IMR-90 (cell line): ENCODE measurements at regions not wholly inside any gene's neighbourhood (a gene's known extent, or its start where the extent isn't known, plus 50 kb on each side); places are given as distances from the start of the nearest gene placed in this dataset.

Experiments
- ATAC-seq: fragments of 200-7000 bp; cut with Tn5 transposase; 2 replicates; pipeline ENCODE4 v1.9.1; 2020; ENCODE audit warnings: low read depth, mild to moderate bottlenecking, moderate library complexity
- BruUV-seq: library from RNA; stranded (reverse); fragments of 400-500 nt; replicated peaks from 2 replicates; lab custom pipeline; 2021; lab: Mats Ljungman, UMichigan
- CTCF ChIA-PET: fragments of 300-600 bp; formaldehyde crosslinking; extraction: SDS; loops from one replicate; lab custom pipeline; 2021; ENCODE audit warnings: antibody characterized with exemption; lab: Yijun Ruan, JAX
- POLR2A ChIA-PET: fragments of 300-600 bp; sonication (Branson Sonifier 250); formaldehyde crosslinking; loops from one replicate; lab custom pipeline; 2022; ENCODE audit warnings: antibody characterized with exemption; ENCODE audit not compliant: unreplicated experiment; lab: Charles Lee
- DNase-seq: peaks from one replicate; pipeline ENCODE4 v3.0.0; 2013
- H2AFZ ChIP-seq: replicated peaks from 2 replicates; pipeline ENCODE3; 2013; ENCODE audit warnings: low read length, mild to moderate bottlenecking; ENCODE audit not compliant: poor library complexity
- H2AK5ac ChIP-seq: 2 replicates; pipeline ENCODE4 v1.6.1; 2013; ENCODE audit warnings: low read depth, low read length, inconsistent platforms
- H2AK9ac ChIP-seq: replicated peaks from 2 replicates; pipeline ENCODE3; 2013; ENCODE audit warnings: mild to moderate bottlenecking, low read depth, low read length, moderate library complexity; ENCODE audit not compliant: poor library complexity
- H2BK120ac ChIP-seq: 2 replicates; pipeline ENCODE4 v1.6.1; 2013; ENCODE audit warnings: low read depth, low read length, inconsistent platforms
- H2BK15ac ChIP-seq: 3 replicates; pipeline ENCODE4 v1.6.1; 2013; ENCODE audit warnings: low read depth, low read length, inconsistent platforms
- H2BK20ac ChIP-seq: 2 replicates; pipeline ENCODE4 v1.6.1; 2013; ENCODE audit warnings: low read depth, mild to moderate bottlenecking, inconsistent platforms, low read length, moderate library complexity
- H2BK5ac ChIP-seq: 2 replicates; pipeline ENCODE4 v1.6.1; 2013; ENCODE audit warnings: mild to moderate bottlenecking, low read depth, low read length, inconsistent platforms; ENCODE audit not compliant: poor library complexity, severe bottlenecking
- H3K14ac ChIP-seq: replicated peaks from 2 replicates; pipeline ENCODE4 v1.6.1; 2013; ENCODE audit warnings: low read depth, low read length, inconsistent platforms
- H3K18ac ChIP-seq: 2 replicates; pipeline ENCODE4 v1.6.1; 2013; ENCODE audit warnings: low read depth, low read length, control low read depth
- H3K23ac ChIP-seq: 2 replicates; pipeline ENCODE4 v1.6.1; 2013; ENCODE audit warnings: low read depth, low read length, inconsistent platforms
- H3K27ac ChIP-seq: 2 replicates; pipeline ENCODE4 v1.5.1; 2013; ENCODE audit warnings: mild to moderate bottlenecking, control low read depth, low read length; ENCODE audit not compliant: insufficient read depth
- H3K27me3 ChIP-seq: 2 replicates; pipeline ENCODE4 v1.6.1; 2013; ENCODE audit warnings: low read length; ENCODE audit not compliant: control insufficient read depth, insufficient read depth
- H3K36me3 ChIP-seq: 2 replicates; pipeline ENCODE4 v1.6.1; 2013; ENCODE audit warnings: low read length, mixed read lengths; ENCODE audit not compliant: control insufficient read depth, insufficient read depth
- H3K4ac ChIP-seq: 2 replicates; pipeline ENCODE4 v1.6.1; 2013; ENCODE audit warnings: low read depth, low read length, inconsistent platforms
- H3K4me1 ChIP-seq: 2 replicates; pipeline ENCODE4 v1.6.1; 2013; ENCODE audit warnings: low read length, mixed read lengths; ENCODE audit not compliant: control insufficient read depth, insufficient read depth
- H3K4me2 ChIP-seq: 2 replicates; pipeline ENCODE4 v1.6.1; 2013; ENCODE audit warnings: low read depth, mild to moderate bottlenecking, control low read depth, low read length, moderate library complexity
- H3K4me3 ChIP-seq: 2 replicates; pipeline ENCODE4 v1.5.1; 2013; ENCODE audit warnings: low read depth, mild to moderate bottlenecking, control low read depth, low read length, moderate library complexity; ENCODE audit not compliant: insufficient read depth
- H3K56ac ChIP-seq: 2 replicates; pipeline ENCODE4 v1.6.1; 2013; ENCODE audit warnings: low read length, inconsistent platforms; ENCODE audit not compliant: insufficient read depth; ENCODE audit errors: extremely low read depth
- H3K79me1 ChIP-seq, 2 experiments: 2 replicates each; pipeline ENCODE4 v1.6.1; 2013; ENCODE audit warnings: low read length in 2 of 2, inconsistent platforms in 1 of 2, low read depth in 1 of 2
- H3K9ac ChIP-seq: 2 replicates; pipeline ENCODE4 v1.6.1; 2013; ENCODE audit warnings: low read depth, low read length, control low read depth
- H3K9me1 ChIP-seq: 2 replicates; pipeline ENCODE4 v1.6.1; 2013; ENCODE audit warnings: low read length, inconsistent platforms; ENCODE audit not compliant: insufficient read depth
- H3K9me3 ChIP-seq: 2 replicates; pipeline ENCODE4 v1.6.1; 2013; ENCODE audit warnings: low read length; ENCODE audit not compliant: control insufficient read depth, insufficient read depth
- H4K20me1 ChIP-seq: 2 replicates; pipeline ENCODE4 v1.6.1; 2013; ENCODE audit warnings: low read length, inconsistent platforms; ENCODE audit not compliant: insufficient read depth
- H4K5ac ChIP-seq: 2 replicates; pipeline ENCODE4 v1.6.1; 2013; ENCODE audit warnings: mild to moderate bottlenecking, low read depth, low read length, control low read depth
- H4K8ac ChIP-seq, 2 experiments: 2 replicates each; pipeline ENCODE4 v1.6.1; 2013; ENCODE audit warnings: low read depth in 2 of 2, low read length in 2 of 2, control low read depth in 1 of 2, inconsistent platforms in 1 of 2
- H4K91ac ChIP-seq: 2 replicates; pipeline ENCODE4 v1.6.1; 2013; ENCODE audit warnings: low read depth, low read length, inconsistent platforms; ENCODE audit not compliant: insufficient read depth
- ELK1 ChIP-seq: fragments of 150-350 bp; IDR thresholded peaks from 2 replicates; pipeline ENCODE4 v1.6.1; 2016; ENCODE audit warnings: low read depth, mild to moderate bottlenecking, low read length, moderate library complexity, borderline replicate concordance
- POLR2A ChIP-seq: IDR thresholded peaks from 2 replicates; pipeline ENCODE4 v1.6.1; 2012; ENCODE audit warnings: mild to moderate bottlenecking, low read depth, low read length
- RCOR1 ChIP-seq: IDR thresholded peaks from 2 replicates; pipeline ENCODE4 v1.6.1; 2012; ENCODE audit warnings: mild to moderate bottlenecking, low read length, improper control_type of control experiment; ENCODE audit not compliant: insufficient replicate concordance
- USF2 ChIP-seq: fragments of 150-350 bp; IDR thresholded peaks from 2 replicates; pipeline ENCODE4 v1.6.1; 2017; ENCODE audit warnings: mild to moderate bottlenecking, antibody characterized with exemption, low read length, low read depth
- WGBS, 2 experiments: methylation state at CpG; one replicate each; pipeline versions ENCODE4 v1.1.5 to v1.1.7; 2013; ENCODE audit warnings: missing lambda C conversion rate in 2 of 2; ENCODE audit not compliant: insufficient read length in 1 of 2; ENCODE audit errors: extremely low coverage in 2 of 2; 5-methylcytosine and 5-hydroxymethylcytosine counted together
- dilution Hi-C: fragments of 300-500 bp; cut with HindIII; formaldehyde crosslinking; loops from one replicate; pipeline ENCODE4 v1.14.3; 2018; ENCODE audit warnings: low sequenced_read_pairs; ENCODE audit not compliant: unreplicated experiment
- in situ Hi-C: fragments of 300-500 bp; cut with MboI; formaldehyde crosslinking; loops from 3 replicates; pipeline ENCODE4 v1.14.3; 2019; ENCODE audit warnings: low sequenced_read_pairs, inconsistent platforms, mixed read lengths
- intact Hi-C: fragments of 100-400 bp; cut with micrococcal nuclease; formaldehyde crosslinking; loops from 2 replicates; pipeline ENCODE4 v1.10.0; 2022

GRCh38 chr2:200189964-200190363 lies 116.5 kb upstream of the SPATS2L start:
- no peak overlapping the region for H3K56ac ChIP-seq
- dilution Hi-C loops (no loop called here), in situ Hi-C loops (no loop called here), intact Hi-C loops (no loop called here)
- H3K27ac ChIP-seq: no peak overlapping the region
- no peak for TF ChIP-seq RCOR1
- no peak for TF ChIP-seq ELK1
- no peak for TF ChIP-seq USF2
- no peak for TF ChIP-seq POLR2A
- no peak overlapping the region for H2BK120ac ChIP-seq
- WGBS, 2 experiments: no CpG with 5 or more reads among the region's 2 CpGs
- H3K23ac ChIP-seq: no peak overlapping the region; the same call in 1 of the 2 replicates
- no peaks in the 10 kb centered on the region for H3K79me1 ChIP-seq
- H2AFZ ChIP-seq: no peak overlapping the region
- H4K8ac ChIP-seq: no peak overlapping the region
- H3K9ac ChIP-seq: no peak overlapping the region
- H4K5ac ChIP-seq: no peak overlapping the region
- ATAC-seq (no peak), DNase-seq (no peak)
- no peak overlapping the region for H2BK5ac ChIP-seq
- no peaks in the 10 kb centered on the region for H4K20me1 ChIP-seq
- no peaks in the 10 kb centered on the region for H3K9me1 ChIP-seq
- no peaks in the 10 kb centered on the region for H3K36me3 ChIP-seq
- no peak overlapping the region for H2AK5ac ChIP-seq
- no TSS peak for BruUV-seq
- POLR2A ChIA-PET: no interaction called here
- H3K9me3 ChIP-seq: peaks cover 2% of the 10 kb centered on the region; the same call in 1 of the 2 replicates
- CTCF ChIA-PET: interaction anchor here (1.2 kb wide), 1 partner anchor 9 kb away, joined by 3 read pairs; no protein-coding TSS in a partner anchor
- no peak overlapping the region for H4K91ac ChIP-seq
- H3K27me3 ChIP-seq: peaks cover 13% of the 10 kb centered on the region
- H3K4me1 ChIP-seq: no peaks in the 10 kb centered on the region
- H3K4me2 ChIP-seq: no peak overlapping the region
- no peak overlapping the region for H3K4ac ChIP-seq
- no peak overlapping the region for H3K14ac ChIP-seq
- H3K18ac ChIP-seq: no peak overlapping the region
- no peak overlapping the region for H3K4me3 ChIP-seq
- H2BK20ac ChIP-seq: no peak overlapping the region
- no peak overlapping the region for H2AK9ac ChIP-seq
- no peak overlapping the region for H2BK15ac ChIP-seq
